GM23248 (cell line): ENCODE measurements at regions not wholly inside any gene's neighbourhood (a gene's known extent, or its start where the extent isn't known, plus 50 kb on each side); places are given as distances from the start of the nearest gene placed in this dataset.
"Not testable (repeated sequence)": the region's sequence is repeated elsewhere in the genome, so short reads cannot be mapped to it uniquely, and the experiment has no call there.

Experiments used
- DNase-seq: peaks from one replicate; pipeline ENCODE4 v3.0.0-alpha.2; 2015
- H2AFZ ChIP-seq: fragments of 200-600 bp; sonication (generic); 2 replicates; pipeline ENCODE4 v1.6.1; 2016; ENCODE audit warnings: antibody characterized with exemption
- H3F3A ChIP-seq: fragments of 200-600 bp; sonication (generic); 2 replicates; pipeline ENCODE4 v1.6.1; 2016; ENCODE audit warnings: mild to moderate bottlenecking, antibody characterized with exemption, mixed run types; ENCODE audit not compliant: insufficient read depth
- H3K27ac ChIP-seq: fragments of 200-600 bp; sonication (generic); 2 replicates; pipeline ENCODE4 v1.5.1; 2016; ENCODE audit warnings: mild to moderate bottlenecking
- H3K27me3 ChIP-seq: fragments of 200-600 bp; sonication (generic); replicated peaks from 2 replicates; pipeline ENCODE4 v1.6.1; 2016; ENCODE audit warnings: mild to moderate bottlenecking; ENCODE audit not compliant: insufficient read depth
- H3K36me3 ChIP-seq: fragments of 200-600 bp; sonication (generic); 2 replicates; pipeline ENCODE4 v1.6.1; 2016; ENCODE audit warnings: low read depth, mild to moderate bottlenecking
- H3K4me1 ChIP-seq: fragments of 200-600 bp; sonication (generic); 2 replicates; pipeline ENCODE4 v1.6.1; 2016; ENCODE audit warnings: mild to moderate bottlenecking; ENCODE audit not compliant: insufficient read depth
- H3K4me2 ChIP-seq: fragments of 200-600 bp; sonication (generic); one replicate; pipeline ENCODE4 v1.6.1; 2016; ENCODE audit warnings: mild to moderate bottlenecking; ENCODE audit not compliant: unreplicated experiment
- H3K4me3 ChIP-seq: fragments of 200-600 bp; sonication (generic); 2 replicates; pipeline ENCODE4 v1.5.1; 2016; ENCODE audit warnings: mild to moderate bottlenecking
- H3K79me2 ChIP-seq: fragments of 200-600 bp; sonication (generic); 2 replicates; pipeline ENCODE4 v1.6.1; 2016; ENCODE audit warnings: mild to moderate bottlenecking; ENCODE audit not compliant: insufficient read depth
- H3K9ac ChIP-seq: fragments of 200-600 bp; sonication (generic); 2 replicates; pipeline ENCODE4 v1.6.1; 2016; ENCODE audit warnings: mild to moderate bottlenecking
- H3K9me2 ChIP-seq: fragments of 200-600 bp; sonication (generic); 2 replicates; pipeline ENCODE4 v1.6.1; 2016; ENCODE audit warnings: mixed run types, mild to moderate bottlenecking, moderate library complexity; ENCODE audit not compliant: insufficient read depth
- H3K9me3 ChIP-seq: fragments of 200-600 bp; sonication (generic); one replicate; pipeline ENCODE4 v1.6.1; 2017; ENCODE audit warnings: low read depth
- H4K20me1 ChIP-seq: fragments of 200-600 bp; sonication (generic); 2 replicates; pipeline ENCODE4 v1.6.0; 2016; ENCODE audit not compliant: insufficient read depth
- EZH2 ChIP-seq: fragments of 200-600 bp; sonication (generic); IDR thresholded peaks from 2 replicates; pipeline ENCODE4 v1.6.1; 2018; ENCODE audit warnings: antibody characterized with exemption, mild to moderate bottlenecking; ENCODE audit not compliant: insufficient read depth, poor library complexity, severe bottlenecking
- EZH2phosphoT487 ChIP-seq: fragments of 200-600 bp; sonication (generic); IDR thresholded peaks from 2 replicates; pipeline ENCODE4 v1.6.1; 2018; ENCODE audit warnings: antibody characterized with exemption, moderate library complexity, mild to moderate bottlenecking, low read depth; ENCODE audit not compliant: insufficient read depth
- WGBS, 2 experiments: methylation state at CpG; one replicate each; pipeline ENCODE4 v1.1.6; 2015 to 2017; ENCODE audit warnings: low lambda C conversion rate in 2 of 2, low coverage in 1 of 2; ENCODE audit errors: missing lambda C conversion rate in 2 of 2; 5-methylcytosine and 5-hydroxymethylcytosine counted together
- in situ Hi-C: fragments of 300-500 bp; cut with MboI; formaldehyde crosslinking; loops from 2 replicates; pipeline ENCODE4 v1.15.0; 2020

- H2AFZ ChIP-seq, result no peak overlapping the region
- in situ Hi-C loops, result no loop called here
- TF ChIP-seq EZH2, result no peak
- TF ChIP-seq EZH2phosphoT487, result no peak
- DNase-seq, result no peak
- no peaks in the 10 kb centered on the region for H3F3A ChIP-seq
- no peaks in the 10 kb centered on the region for H3K27me3 ChIP-seq
- no peak overlapping the region for H3K27ac ChIP-seq
- H3K79me2 ChIP-seq, result no peaks in the 10 kb centered on the region
- no peak overlapping the region for H3K9ac ChIP-seq
- no peaks in the 10 kb centered on the region for H4K20me1 ChIP-seq
- WGBS, 2 experiments, result 49 to 53% methylated on average over 3 of the region's 3 CpGs
- H3K9me2 ChIP-seq, result no peaks in the 10 kb centered on the region
- no peak overlapping the region for H3K4me2 ChIP-seq
- H3K4me3 ChIP-seq, result no peak overlapping the region
- H3K4me1 ChIP-seq, result no peaks in the 10 kb centered on the region
- no peaks in the 10 kb centered on the region for H3K9me3 ChIP-seq
- H3K36me3 ChIP-seq, result no peaks in the 10 kb centered on the region
These were observed 918.3 kb downstream of the NR2F1-AS1 start for GRCh38 chr5:92662741-92663140.

DNA sequence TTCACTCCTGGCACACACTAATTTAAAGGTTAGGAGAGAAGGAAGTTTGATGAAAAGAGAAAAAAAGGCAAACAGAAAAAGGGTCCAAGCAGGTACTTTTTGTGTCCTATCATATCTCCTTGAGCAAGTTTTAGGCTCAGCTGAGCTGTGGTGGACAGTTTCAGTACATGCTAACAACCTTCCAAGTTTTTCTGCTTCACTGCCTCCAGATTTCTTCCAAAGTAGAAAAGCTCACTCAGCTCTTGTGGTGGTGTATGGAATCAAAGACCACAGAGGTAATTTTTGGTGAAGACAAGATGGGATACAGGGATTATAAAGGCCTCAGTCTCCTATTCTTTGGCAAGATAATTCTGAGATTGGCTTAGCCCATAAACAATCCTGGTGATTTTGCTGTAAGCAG is 921.8 kb downstream of the NR2F1-AS1 start:
- Histone ChIP-seq H3K9me3 (no peaks in the 10 kb centered on the region), H3K4me2 (no peak overlapping the region), H3K4me3 (no peak overlapping the region), H3K4me1 (no peaks in the 10 kb centered on the region), H3K27me3 (no peaks in the 10 kb centered on the region), H3F3A (no peaks in the 10 kb centered on the region), H3K36me3 (no peaks in the 10 kb centered on the region), H3K9ac (no peak overlapping the region), H3K79me2 (no peaks in the 10 kb centered on the region), H4K20me1 (no peaks in the 10 kb centered on the region), H3K9me2 (no peaks in the 10 kb centered on the region), H2AFZ (no peak overlapping the region), H3K27ac (no peak overlapping the region)
- DNase-seq, result no peak
- TF ChIP-seq EZH2phosphoT487 (no peak), EZH2 (no peak)
- in situ Hi-C loops, result no loop called here

DNA sequence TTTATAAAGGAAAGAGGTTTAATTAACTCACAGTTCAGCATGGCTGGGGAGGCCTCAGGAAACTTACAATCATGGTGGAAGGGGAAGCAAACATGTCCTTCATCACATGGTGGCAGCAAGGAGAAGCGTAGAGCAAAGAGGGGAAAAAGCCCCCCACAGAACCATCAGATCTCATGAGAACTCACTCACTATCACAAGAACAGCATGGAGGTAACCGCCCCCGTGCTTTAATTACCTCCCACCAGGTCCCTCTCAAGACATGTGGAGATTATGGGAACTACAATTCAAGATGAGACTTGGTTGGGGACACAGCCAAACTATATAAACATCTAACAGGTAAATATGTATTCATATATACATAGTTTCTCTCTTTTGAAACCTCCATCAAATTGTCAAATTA is 926.4 kb downstream of the NR2F1-AS1 start:
- H3K4me3 ChIP-seq, H3K79me2 ChIP-seq, H3K9ac ChIP-seq, in situ Hi-C loops, H3K36me3 ChIP-seq, H3K4me1 ChIP-seq, H3K4me2 ChIP-seq, H3F3A ChIP-seq, H2AFZ ChIP-seq, DNase-seq, H3K27ac ChIP-seq, H3K9me3 ChIP-seq, H3K9me2 ChIP-seq, H3K27me3 ChIP-seq, H4K20me1 ChIP-seq: not testable (repeated sequence)
- WGBS, 2 experiments, result 90 to 96% methylated on average over 3 of the region's 3 CpGs

DNA sequence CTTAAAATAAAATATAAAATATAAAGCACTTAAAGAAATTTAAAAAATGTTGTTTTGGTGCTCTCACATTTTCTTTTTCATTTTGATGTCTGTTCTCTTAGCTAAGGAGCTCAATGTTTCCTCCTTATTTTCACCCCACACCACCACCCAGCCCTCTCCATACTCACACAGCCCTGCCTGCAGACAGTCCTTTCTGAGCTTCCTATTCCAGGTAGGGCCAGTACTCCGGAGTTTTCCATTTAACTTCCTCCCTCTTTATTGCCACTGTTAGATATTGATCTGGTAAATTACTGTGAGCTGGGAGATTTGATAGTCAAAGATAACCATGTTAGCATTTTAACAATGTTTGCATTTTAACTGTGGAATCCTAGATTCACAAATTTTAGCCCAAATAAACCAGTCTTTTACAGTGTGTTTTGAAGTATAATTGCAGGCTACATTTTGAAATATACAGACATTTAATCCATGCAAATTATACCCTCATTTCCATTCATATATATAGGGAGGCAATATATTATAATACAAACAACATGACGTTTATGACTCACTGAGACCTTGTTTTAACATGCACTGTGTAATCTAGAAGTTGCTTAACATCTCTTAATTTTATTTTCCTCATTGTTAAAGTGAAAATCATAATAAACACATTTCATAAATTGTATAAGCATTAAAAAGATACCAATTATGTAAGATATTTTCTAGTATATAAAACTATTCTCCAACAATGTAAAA is 927.1 kb downstream of the NR2F1-AS1 start:
- WGBS, 2 experiments, result 50 to 57% methylated on average over 2 of the region's 2 CpGs
- no peak for TF ChIP-seq EZH2phosphoT487
- no peak for TF ChIP-seq EZH2

DNA sequence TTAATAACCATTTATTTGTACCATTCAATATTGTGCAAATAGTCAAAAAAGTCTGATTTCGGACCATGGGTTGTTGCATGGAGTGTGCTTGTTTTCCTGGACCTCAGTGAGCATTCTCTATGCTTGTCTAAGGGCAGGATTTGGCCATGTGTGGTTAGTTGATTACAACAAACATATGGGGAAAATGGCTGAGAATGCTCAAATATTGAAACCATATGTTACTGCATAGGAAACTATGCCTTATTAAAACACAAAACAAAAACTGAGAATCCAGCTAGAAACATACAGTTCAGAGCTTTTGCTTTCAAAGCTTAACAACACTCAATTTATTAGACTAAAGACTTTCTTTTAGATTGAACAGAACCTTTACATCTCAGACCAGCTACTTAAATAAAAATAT is 928.3 kb downstream of the NR2F1-AS1 start:
- Histone ChIP-seq H3F3A (no peaks in the 10 kb centered on the region), H3K9me2 (no peaks in the 10 kb centered on the region), H3K4me2 (no peak overlapping the region), H2AFZ (no peak overlapping the region), H3K79me2 (no peaks in the 10 kb centered on the region), H3K4me3 (no peak overlapping the region), H3K27me3 (no peaks in the 10 kb centered on the region), H3K27ac (no peak overlapping the region), H4K20me1 (no peaks in the 10 kb centered on the region), H3K9me3 (no peaks in the 10 kb centered on the region), H3K4me1 (peaks cover 9% of the 10 kb centered on the region; the same call in 1 of the 2 replicates), H3K36me3 (no peaks in the 10 kb centered on the region), H3K9ac (no peak overlapping the region)
- 23 to 28% methylated on average over 1 of the region's 1 CpG for WGBS, 2 experiments
- peak; percentile 42 for DNase-seq
- in situ Hi-C loops, result no loop called here
- TF ChIP-seq EZH2phosphoT487 (no peak), EZH2 (no peak)

More for the DNA sequence above, 927.1 kb downstream of the NR2F1-AS1 start:
- H3K9me3 ChIP-seq, result no peaks in the 10 kb centered on the region
- H3K4me1 ChIP-seq, result peaks cover 9% of the 10 kb centered on the region; the same call in 1 of the 2 replicates
- no peaks in the 10 kb centered on the region for H3F3A ChIP-seq
- H3K9ac ChIP-seq, result no peak overlapping the region
- no peak overlapping the region for H3K27ac ChIP-seq
- H3K9me2 ChIP-seq, result no peaks in the 10 kb centered on the region
- H3K79me2 ChIP-seq, result no peaks in the 10 kb centered on the region
- no peak overlapping the region for H3K4me3 ChIP-seq
- H2AFZ ChIP-seq, result no peak overlapping the region
- no peaks in the 10 kb centered on the region for H4K20me1 ChIP-seq
- DNase-seq, result peak; percentile 1
- in situ Hi-C loops, result no loop called here
- H3K36me3 ChIP-seq, result no peaks in the 10 kb centered on the region
- no peaks in the 10 kb centered on the region for H3K27me3 ChIP-seq
- no peak overlapping the region for H3K4me2 ChIP-seq
